PC-3 (cell line): ENCODE measurements at regions not wholly inside any gene's neighbourhood (a gene's known extent, or its start where the extent isn't known, plus 50 kb on each side); places are given as distances from the start of the nearest gene placed in this dataset.

Source experiments
- ATAC-seq: fragments of 200-7000 bp; cut with Tn5 transposase; 2 replicates; pipeline ENCODE4 v1.9.1; 2020; ENCODE audit warnings: mild to moderate bottlenecking, moderate library complexity
- BruUV-seq: library from RNA; stranded (reverse); fragments of 400-500 nt; replicated peaks from 2 replicates; lab custom pipeline; 2021; lab: Mats Ljungman, UMichigan
- CTCF ChIA-PET: fragments of 300-600 bp; sonication (Branson Sonifier 250); formaldehyde crosslinking; loops from one replicate; lab custom pipeline; 2022; ENCODE audit warnings: antibody characterized with exemption; lab: Charles Lee
- POLR2A ChIA-PET: fragments of 300-600 bp; sonication (Branson Sonifier 250); formaldehyde crosslinking; loops from one replicate; lab custom pipeline; 2022; ENCODE audit warnings: antibody characterized with exemption; ENCODE audit not compliant: unreplicated experiment; lab: Charles Lee
- DNase-seq: peaks from one replicate; pipeline ENCODE4 v3.0.0-alpha.2; 2015
- H2AFZ ChIP-seq: fragments of 300-600 bp; sonication (generic); 2 replicates; pipeline ENCODE4 v1.6.0; 2016; ENCODE audit warnings: antibody characterized with exemption, low read length
- H3F3A ChIP-seq: fragments of 300-600 bp; sonication (generic); one replicate; pipeline ENCODE4 v1.6.0; 2017; ENCODE audit warnings: antibody characterized with exemption, low read length, control low read depth, mild to moderate bottlenecking; ENCODE audit not compliant: unreplicated experiment
- H3K27ac ChIP-seq: fragments of 300-600 bp; sonication (generic); 2 replicates; pipeline ENCODE4 v1.5.1; 2016; ENCODE audit warnings: mild to moderate bottlenecking, low read length
- H3K27me3 ChIP-seq: fragments of 300-600 bp; sonication (generic); 2 replicates; pipeline ENCODE4 v1.6.1; 2016; ENCODE audit warnings: low read length, mixed read lengths
- H3K36me3 ChIP-seq: fragments of 300-600 bp; sonication (generic); 2 replicates; pipeline ENCODE4 v1.6.1; 2016; ENCODE audit warnings: low read depth, mixed run types, low read length, mixed read lengths
- H3K4me1 ChIP-seq: fragments of 300-600 bp; sonication (generic); 2 replicates; pipeline ENCODE4 v1.5.1; 2016; ENCODE audit warnings: low read length; ENCODE audit not compliant: insufficient read depth
- H3K4me2 ChIP-seq: fragments of 300-600 bp; sonication (generic); 2 replicates; pipeline ENCODE4 v1.6.0; 2016; ENCODE audit warnings: low read length
- H3K4me3 ChIP-seq: fragments of 300-600 bp; sonication (generic); 2 replicates; pipeline ENCODE4 v1.5.1; 2016; ENCODE audit warnings: mild to moderate bottlenecking, low read length, mixed read lengths
- H3K79me2 ChIP-seq: fragments of 300-600 bp; sonication (generic); 2 replicates; pipeline ENCODE4 v1.6.1; 2017; ENCODE audit warnings: low read length, mixed read lengths
- H3K9ac ChIP-seq: fragments of 300-600 bp; sonication (generic); 2 replicates; pipeline ENCODE4 v1.6.0; 2016; ENCODE audit warnings: mild to moderate bottlenecking, low read length
- H3K9me2 ChIP-seq: fragments of 300-600 bp; sonication (generic); replicated peaks from 2 replicates; pipeline ENCODE4 v1.6.1; 2016; ENCODE audit warnings: mixed run types, low read length, mixed read lengths
- H3K9me3 ChIP-seq: fragments of 300-600 bp; sonication (generic); 2 replicates; pipeline ENCODE4 v1.6.1; 2016; ENCODE audit warnings: low read length, mixed read lengths
- H4K20me1 ChIP-seq: fragments of 300-600 bp; sonication (generic); 2 replicates; pipeline ENCODE4 v1.6.1; 2016; ENCODE audit warnings: low read length, mixed read lengths
- EZH2 ChIP-seq: fragments of 300-600 bp; sonication (generic); IDR thresholded peaks from one replicate; pipeline ENCODE4 v1.6.1; 2017; ENCODE audit warnings: antibody characterized with exemption, mild to moderate bottlenecking, low read length; ENCODE audit not compliant: unreplicated experiment
- EZH2phosphoT487 ChIP-seq: fragments of 300-600 bp; sonication (generic); IDR thresholded peaks from 2 replicates; pipeline ENCODE4 v1.6.1; 2018; ENCODE audit warnings: mild to moderate bottlenecking, antibody characterized with exemption, low read length, borderline replicate concordance
- intact Hi-C: fragments of 100-400 bp; cut with micrococcal nuclease; formaldehyde crosslinking; loops from 2 replicates; pipeline ENCODE4 v1.9.0; 2023
- TF ChIP-seq, protein P1 (sequence below): fragments of 300-600 bp; sonication (generic); conservative IDR thresholded peaks from 2 replicates; pipeline ENCODE4 v1.5.1; 2017; ENCODE audit warnings: antibody characterized with exemption, low read depth, mild to moderate bottlenecking, low read length

- POLR2A ChIA-PET = no interaction called here
- Histone ChIP-seq H3K4me2 (no peak overlapping the region), H4K20me1 (no peaks in the 10 kb centered on the region), H3F3A (no peaks in the 10 kb centered on the region), H3K9me2 (no peaks in the 10 kb centered on the region), H3K27me3 (no peaks in the 10 kb centered on the region), H3K9me3 (no peaks in the 10 kb centered on the region), H2AFZ (no peak overlapping the region), H3K27ac (no peak overlapping the region), H3K79me2 (no peaks in the 10 kb centered on the region), H3K36me3 (no peaks in the 10 kb centered on the region), H3K9ac (no peak overlapping the region), H3K4me1 (peaks cover 5% of the 10 kb centered on the region; the same call in 1 of the 2 replicates), H3K4me3 (no peak overlapping the region)
- no TSS peak for BruUV-seq
- ATAC-seq (no peak), DNase-seq (no peak)
- CTCF ChIA-PET = no interaction called here
- intact Hi-C loops = no loop called here
- no peak for TF ChIP-seq EZH2phosphoT487
- TF ChIP-seq, protein P1, sequence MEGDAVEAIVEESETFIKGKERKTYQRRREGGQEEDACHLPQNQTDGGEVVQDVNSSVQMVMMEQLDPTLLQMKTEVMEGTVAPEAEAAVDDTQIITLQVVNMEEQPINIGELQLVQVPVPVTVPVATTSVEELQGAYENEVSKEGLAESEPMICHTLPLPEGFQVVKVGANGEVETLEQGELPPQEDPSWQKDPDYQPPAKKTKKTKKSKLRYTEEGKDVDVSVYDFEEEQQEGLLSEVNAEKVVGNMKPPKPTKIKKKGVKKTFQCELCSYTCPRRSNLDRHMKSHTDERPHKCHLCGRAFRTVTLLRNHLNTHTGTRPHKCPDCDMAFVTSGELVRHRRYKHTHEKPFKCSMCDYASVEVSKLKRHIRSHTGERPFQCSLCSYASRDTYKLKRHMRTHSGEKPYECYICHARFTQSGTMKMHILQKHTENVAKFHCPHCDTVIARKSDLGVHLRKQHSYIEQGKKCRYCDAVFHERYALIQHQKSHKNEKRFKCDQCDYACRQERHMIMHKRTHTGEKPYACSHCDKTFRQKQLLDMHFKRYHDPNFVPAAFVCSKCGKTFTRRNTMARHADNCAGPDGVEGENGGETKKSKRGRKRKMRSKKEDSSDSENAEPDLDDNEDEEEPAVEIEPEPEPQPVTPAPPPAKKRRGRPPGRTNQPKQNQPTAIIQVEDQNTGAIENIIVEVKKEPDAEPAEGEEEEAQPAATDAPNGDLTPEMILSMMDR = no peak
- TF ChIP-seq EZH2 = no peak
Observed at GRCh38 chr6:119521251-119521650, 171.7 kb upstream of the MAN1A1 start.

DNA sequence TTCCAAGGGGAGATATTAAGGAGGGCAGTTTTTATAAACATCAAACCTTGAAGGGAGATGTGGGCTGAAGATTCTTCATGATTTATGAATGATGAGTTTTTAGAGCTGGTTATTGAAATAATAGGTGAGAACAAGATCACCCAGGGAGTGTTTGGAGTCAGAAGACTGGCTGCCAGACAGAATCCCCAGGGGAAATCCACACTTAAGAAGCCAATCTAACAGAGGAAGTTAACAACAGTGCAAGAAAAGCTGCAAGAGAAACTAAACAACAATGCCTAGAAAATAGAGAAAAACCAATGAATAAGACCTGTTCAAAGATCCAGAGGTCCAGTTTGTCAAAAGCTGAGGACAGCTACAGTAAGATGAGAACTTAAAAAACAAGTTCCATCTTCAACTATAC, 167.9 kb upstream of the MAN1A1 start:
- POLR2A ChIA-PET = no interaction called here
- BruUV-seq = no TSS peak
- H3K27ac ChIP-seq = no peak overlapping the region
- CTCF ChIA-PET = no interaction called here
- H3K27me3 ChIP-seq = no peaks in the 10 kb centered on the region
- H3K36me3 ChIP-seq = no peaks in the 10 kb centered on the region
- peaks cover 5% of the 10 kb centered on the region; the same call in 1 of the 2 replicates for H3K4me1 ChIP-seq
- ATAC-seq = no peak
- no peaks in the 10 kb centered on the region for H3K9me3 ChIP-seq
- H2AFZ ChIP-seq = no peak overlapping the region
- DNase-seq = no peak
- no peak overlapping the region for H3K4me2 ChIP-seq
- intact Hi-C loops = no loop called here
- no peak overlapping the region for H3K4me3 ChIP-seq
- TF ChIP-seq EZH2phosphoT487 (no peak), EZH2 (no peak)
- TF ChIP-seq, protein P1 = no peak
- no peak overlapping the region for H3K9ac ChIP-seq
- H4K20me1 ChIP-seq = no peaks in the 10 kb centered on the region
- H3K9me2 ChIP-seq = no peaks in the 10 kb centered on the region
- H3K79me2 ChIP-seq = no peaks in the 10 kb centered on the region
- no peaks in the 10 kb centered on the region for H3F3A ChIP-seq

DNA sequence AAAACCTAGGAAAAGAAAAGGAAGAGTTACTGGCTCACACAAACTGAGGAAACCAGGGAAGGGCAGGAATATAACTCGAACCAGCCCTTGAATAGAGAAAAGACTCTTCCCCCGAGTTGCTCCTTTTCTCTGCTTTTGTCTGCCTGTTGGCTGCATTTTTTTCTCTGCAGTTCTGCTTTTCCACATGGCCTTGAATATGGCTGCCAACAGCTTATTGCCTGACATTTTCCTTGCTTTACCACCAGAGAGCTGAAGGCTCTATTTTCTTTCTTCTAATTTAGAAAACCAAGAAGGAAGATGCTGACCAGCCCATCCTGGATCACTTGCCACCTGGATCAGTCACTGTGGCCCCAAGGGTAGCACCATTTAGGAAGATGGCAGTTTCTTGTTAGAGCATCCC, 164.8 kb upstream of the MAN1A1 start:
- H3K27ac ChIP-seq = no peak overlapping the region
- no TSS peak for BruUV-seq
- H3K79me2 ChIP-seq = no peaks in the 10 kb centered on the region
- no peaks in the 10 kb centered on the region for H3K4me1 ChIP-seq
- no peak for DNase-seq
- no peaks in the 10 kb centered on the region for H3K27me3 ChIP-seq
- no peak overlapping the region for H3K9ac ChIP-seq
- no peaks in the 10 kb centered on the region for H3K9me2 ChIP-seq
- no peaks in the 10 kb centered on the region for H3F3A ChIP-seq
- TF ChIP-seq EZH2phosphoT487 (no peak), EZH2 (no peak)
- TF ChIP-seq, protein P1 = no peak
- no peak for ATAC-seq
- H4K20me1 ChIP-seq = no peaks in the 10 kb centered on the region
- no peaks in the 10 kb centered on the region for H3K36me3 ChIP-seq
- H3K9me3 ChIP-seq = no peaks in the 10 kb centered on the region
- no peak overlapping the region for H2AFZ ChIP-seq
- no peak overlapping the region for H3K4me2 ChIP-seq
- no peak overlapping the region for H3K4me3 ChIP-seq
- intact Hi-C loops = no loop called here
- POLR2A ChIA-PET = no interaction called here
- CTCF ChIA-PET = no interaction called here
